HUES6 (cell line): ENCODE measurements at regions not wholly inside any gene's neighbourhood (a gene's known extent, or its start where the extent isn't known, plus 50 kb on each side); places are given as distances from the start of the nearest gene placed in this dataset.

Experiments used
- H3K27ac ChIP-seq: 2 replicates; pipeline ENCODE4 v1.7.0; 2013; ENCODE audit warnings: low read depth, mild to moderate bottlenecking, low read length, inconsistent platforms
- H3K27me3 ChIP-seq: 2 replicates; pipeline ENCODE4 v1.6.1; 2013; ENCODE audit warnings: low read length; ENCODE audit not compliant: control insufficient read depth, insufficient read depth
- H3K36me3 ChIP-seq: 2 replicates; pipeline ENCODE4 v1.6.1; 2013; ENCODE audit warnings: low read length; ENCODE audit not compliant: control insufficient read depth, insufficient read depth
- H3K4me1 ChIP-seq: 2 replicates; pipeline ENCODE4 v1.6.1; 2013; ENCODE audit warnings: low read length; ENCODE audit not compliant: control insufficient read depth, insufficient read depth
- H3K4me3 ChIP-seq: 2 replicates; pipeline ENCODE4 v1.5.1; 2013; ENCODE audit warnings: low read depth, low read length
- H3K9ac ChIP-seq: one replicate; pipeline ENCODE4 v1.6.1; 2013; ENCODE audit warnings: mild to moderate bottlenecking, low read length
- H3K9me3 ChIP-seq: 2 replicates; pipeline ENCODE4 v1.6.1; 2013; ENCODE audit warnings: low read depth, low read length; ENCODE audit not compliant: control insufficient read depth, insufficient read depth

DNA sequence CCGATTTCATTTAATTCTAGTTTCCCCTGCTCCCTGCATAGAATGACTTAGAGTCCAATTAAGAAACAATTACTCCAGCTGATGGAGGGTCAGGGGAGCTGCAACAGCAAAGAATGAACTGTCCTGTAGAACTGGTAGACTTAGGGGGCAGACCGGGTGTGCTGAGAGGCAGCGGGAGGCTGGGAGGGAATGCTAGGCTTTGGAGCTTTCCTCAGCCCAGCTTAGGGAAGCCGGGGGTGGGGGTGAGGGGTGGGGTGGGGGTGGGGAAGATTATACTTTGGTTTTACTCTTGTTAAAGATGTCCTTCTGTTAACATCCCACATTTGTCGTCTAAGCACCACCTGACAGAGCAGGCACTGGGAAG, 458.6 kb upstream of the ASIC2 start:
- Histone ChIP-seq H3K36me3 (no peaks in the 10 kb centered on the region), H3K27ac (peak overlapping the region; percentile 38; the same call in 1 of the 2 replicates), H3K4me3 (peak overlapping the region; percentile 46), H3K9me3 (peaks cover 17% of the 10 kb centered on the region), H3K4me1 (peaks cover 26% of the 10 kb centered on the region), H3K27me3 (peaks cover 32% of the 10 kb centered on the region), H3K9ac (no peak overlapping the region)

DNA sequence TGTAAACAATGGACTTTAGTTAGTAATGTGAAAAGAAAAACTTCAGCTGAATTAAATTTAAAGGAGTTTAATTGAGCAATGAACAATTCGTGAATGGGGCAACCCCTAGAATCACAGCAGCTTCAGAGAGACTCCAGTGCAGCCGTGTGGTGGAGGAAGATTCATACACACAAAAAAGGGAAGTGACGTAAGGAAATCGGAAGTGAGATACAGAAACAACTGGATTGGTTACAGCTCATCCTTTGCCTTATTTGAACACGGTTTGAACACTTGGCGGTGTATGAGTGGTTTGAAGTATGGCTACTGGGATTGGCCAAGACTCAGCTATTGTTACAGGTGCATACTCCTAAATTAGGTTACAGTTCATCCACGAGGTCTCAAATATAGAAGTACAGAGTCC, 460.4 kb upstream of the ASIC2 start:
- Histone ChIP-seq H3K4me1 (peaks cover 26% of the 10 kb centered on the region), H3K27me3 (peaks cover 21% of the 10 kb centered on the region)

DNA sequence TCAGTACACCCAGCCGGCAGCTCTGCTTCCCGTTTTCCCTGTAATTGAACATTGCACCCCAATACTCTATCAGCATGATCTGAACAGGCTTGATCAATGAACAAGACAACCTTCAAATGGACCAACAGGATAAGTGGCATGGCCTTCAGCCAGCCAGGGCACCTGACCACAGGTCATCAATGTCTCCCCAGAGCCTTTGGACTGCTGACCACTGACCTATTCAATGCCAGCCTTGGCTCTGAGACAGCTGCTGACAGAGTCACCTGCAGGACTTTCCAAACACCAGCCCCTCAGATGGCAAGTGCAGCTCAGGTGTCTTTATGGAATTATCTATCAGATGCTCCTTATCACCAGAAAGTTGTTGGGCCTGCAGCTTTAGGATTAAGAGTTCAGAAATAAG, 462.9 kb upstream of the ASIC2 start:
- H3K9me3 ChIP-seq, result peaks cover 22% of the 10 kb centered on the region
- no peak overlapping the region for H3K4me3 ChIP-seq
- H3K27ac ChIP-seq, result no peak overlapping the region
- H3K4me1 ChIP-seq, result peaks cover 8% of the 10 kb centered on the region
- H3K27me3 ChIP-seq, result no peaks in the 10 kb centered on the region
- no peak overlapping the region for H3K9ac ChIP-seq
- no peaks in the 10 kb centered on the region for H3K36me3 ChIP-seq

More for the DNA sequence above, 460.4 kb upstream of the ASIC2 start:
- Histone ChIP-seq H3K9ac (no peak overlapping the region), H3K27ac (no peak overlapping the region), H3K36me3 (no peaks in the 10 kb centered on the region), H3K4me3 (no peak overlapping the region), H3K9me3 (peaks cover 22% of the 10 kb centered on the region)

DNA sequence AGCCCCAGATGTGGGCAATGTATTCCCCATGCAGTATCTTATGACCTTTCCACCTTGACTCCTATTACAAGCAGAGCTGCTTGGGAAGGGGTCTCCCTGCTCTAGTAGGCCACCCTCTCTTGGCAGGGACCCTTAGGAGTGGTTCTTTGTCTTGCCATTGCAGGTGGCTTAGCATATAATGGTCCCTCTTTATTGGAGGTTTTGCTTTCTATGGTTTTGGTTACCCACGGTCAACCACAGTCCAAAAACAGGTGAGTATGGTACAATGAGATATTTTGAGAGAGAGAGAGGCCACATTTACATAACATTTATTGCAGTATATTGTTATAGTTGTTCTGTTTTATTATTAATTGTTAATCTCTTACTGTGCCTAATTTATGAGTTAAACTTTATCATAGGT, 472.8 kb upstream of the ASIC2 start:
- no peak overlapping the region for H3K4me3 ChIP-seq
- H3K27ac ChIP-seq, result no peak overlapping the region
- H3K4me1 ChIP-seq, result no peaks in the 10 kb centered on the region

DNA sequence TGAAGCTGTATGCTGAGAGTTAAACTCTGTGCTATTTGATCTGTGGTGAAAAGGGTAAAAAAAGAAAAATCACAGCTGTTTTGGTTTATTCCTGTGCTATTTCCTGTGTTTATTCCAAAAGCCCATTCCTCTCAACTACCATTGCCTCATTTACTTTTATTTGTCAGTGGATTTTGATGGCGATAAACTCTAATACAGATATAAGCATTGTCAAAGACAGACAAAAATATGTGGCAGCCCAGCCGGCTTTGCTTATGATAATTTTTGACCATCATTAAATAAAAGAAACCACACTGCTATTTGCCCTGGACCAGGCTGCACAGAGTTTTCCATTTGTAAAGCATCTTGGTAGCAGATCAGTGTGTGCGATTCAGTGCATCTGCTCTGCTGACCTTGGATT, 473.6 kb upstream of the ASIC2 start:
- Histone ChIP-seq H3K4me3 (no peak overlapping the region), H3K9ac (no peak overlapping the region), H3K27ac (no peak overlapping the region), H3K9me3 (no peaks in the 10 kb centered on the region), H3K27me3 (no peaks in the 10 kb centered on the region), H3K36me3 (no peaks in the 10 kb centered on the region), H3K4me1 (no peaks in the 10 kb centered on the region)

More for the DNA sequence above, 472.8 kb upstream of the ASIC2 start:
- no peaks in the 10 kb centered on the region for H3K9me3 ChIP-seq
- no peaks in the 10 kb centered on the region for H3K27me3 ChIP-seq
- no peaks in the 10 kb centered on the region for H3K36me3 ChIP-seq
- no peak overlapping the region for H3K9ac ChIP-seq

DNA sequence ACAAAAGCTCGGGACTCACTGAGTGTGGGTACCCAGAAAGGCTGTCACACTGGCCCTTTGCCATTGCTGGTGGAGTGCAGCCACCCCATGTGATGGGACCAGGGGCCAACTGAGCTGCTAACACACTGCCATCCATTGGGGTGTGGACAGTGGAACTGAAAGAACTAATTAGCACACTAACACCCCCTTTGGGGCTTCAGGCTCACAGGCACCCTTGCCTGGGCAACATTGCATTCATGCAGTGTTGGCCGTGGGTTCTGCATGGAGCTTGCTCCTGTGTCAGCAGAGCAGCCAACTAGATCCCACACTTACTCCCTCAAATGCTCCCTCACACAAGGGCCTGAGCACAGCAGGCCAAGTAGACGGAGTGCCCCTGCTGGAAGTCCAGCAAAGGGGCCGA, 476.0 kb upstream of the ASIC2 start:
- H3K4me1 ChIP-seq, result no peaks in the 10 kb centered on the region
- H3K9ac ChIP-seq, result no peak overlapping the region
- no peak overlapping the region for H3K27ac ChIP-seq
- H3K27me3 ChIP-seq, result no peaks in the 10 kb centered on the region
- no peaks in the 10 kb centered on the region for H3K9me3 ChIP-seq
- no peak overlapping the region for H3K4me3 ChIP-seq
- no peaks in the 10 kb centered on the region for H3K36me3 ChIP-seq

DNA sequence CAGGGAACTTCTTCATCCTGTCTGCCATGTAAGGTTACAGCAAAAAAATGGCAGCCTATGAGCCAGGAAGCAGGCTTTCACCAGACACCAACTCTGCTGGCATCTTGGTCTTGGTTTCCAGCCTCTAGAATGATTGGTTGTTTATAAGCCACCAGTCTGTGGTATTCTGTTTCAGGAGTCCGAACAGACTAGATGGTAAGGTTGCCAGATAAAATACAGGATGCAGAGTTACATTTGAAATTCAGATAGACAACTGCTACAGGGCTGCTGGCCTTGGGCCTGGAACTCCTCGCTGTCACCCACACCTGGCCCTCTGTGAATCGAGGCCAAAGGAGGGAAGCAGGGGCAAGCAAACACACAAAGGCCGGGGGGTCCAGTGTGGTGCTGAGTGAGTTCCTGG, 478.8 kb upstream of the CCL2 start:
- Histone ChIP-seq H3K27me3 (no peaks in the 10 kb centered on the region), H3K4me3 (no peak overlapping the region)

DNA sequence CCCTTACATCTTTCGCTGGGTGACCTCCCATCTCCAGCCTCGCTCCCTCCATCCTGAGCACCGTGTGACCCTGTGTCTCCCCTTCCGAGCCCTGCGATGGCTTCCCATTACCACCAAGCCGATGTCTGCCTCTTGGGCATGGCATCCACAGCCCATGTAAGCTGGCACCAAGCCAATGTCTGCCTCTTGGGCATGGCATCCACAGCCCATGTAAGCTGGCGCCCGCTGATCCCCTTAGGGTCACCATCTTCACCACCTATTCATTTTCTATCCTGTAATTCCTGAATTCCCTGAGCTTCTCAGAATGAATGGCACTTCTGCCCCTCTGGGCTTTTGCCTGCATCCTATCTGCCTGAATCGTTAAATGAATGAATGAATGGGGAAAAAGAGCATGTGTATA, 478.2 kb upstream of the CCL2 start:
- no peaks in the 10 kb centered on the region for H3K36me3 ChIP-seq
- H3K9ac ChIP-seq, result no peak overlapping the region
- H3K27me3 ChIP-seq, result no peaks in the 10 kb centered on the region

More for the DNA sequence above, 478.8 kb upstream of the CCL2 start:
- H3K4me1 ChIP-seq, result no peaks in the 10 kb centered on the region
- H3K36me3 ChIP-seq, result no peaks in the 10 kb centered on the region
- no peak overlapping the region for H3K9ac ChIP-seq
- H3K27ac ChIP-seq, result no peak overlapping the region
- H3K9me3 ChIP-seq, result no peaks in the 10 kb centered on the region

DNA sequence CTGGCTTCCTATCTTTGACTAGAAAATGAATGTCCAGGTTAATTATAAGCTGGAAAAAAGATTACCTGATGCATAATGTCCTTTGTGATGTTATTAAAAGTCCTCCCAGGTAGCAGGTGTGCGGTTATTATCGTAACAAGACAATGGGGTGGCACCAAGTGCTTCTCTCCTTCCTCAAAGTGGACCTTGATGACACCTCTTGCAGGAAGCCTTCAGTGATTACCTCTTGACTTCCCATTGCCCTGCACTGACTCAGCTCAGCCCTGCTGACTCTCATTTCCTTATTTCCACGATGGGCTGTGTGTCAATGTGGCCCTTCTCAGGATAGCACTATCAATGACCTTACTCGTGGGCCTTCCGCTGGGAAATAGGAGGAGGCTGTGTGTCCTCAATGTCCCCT, 477.4 kb upstream of the CCL2 start:
- Histone ChIP-seq H3K9ac (no peak overlapping the region), H3K4me3 (no peak overlapping the region), H3K4me1 (no peaks in the 10 kb centered on the region), H3K36me3 (no peaks in the 10 kb centered on the region), H3K27me3 (no peaks in the 10 kb centered on the region), H3K9me3 (no peaks in the 10 kb centered on the region), H3K27ac (no peak overlapping the region)

More for the DNA sequence above, 478.2 kb upstream of the CCL2 start:
- no peaks in the 10 kb centered on the region for H3K9me3 ChIP-seq
- H3K4me3 ChIP-seq, result no peak overlapping the region
- H3K4me1 ChIP-seq, result no peaks in the 10 kb centered on the region
- no peak overlapping the region for H3K27ac ChIP-seq

DNA sequence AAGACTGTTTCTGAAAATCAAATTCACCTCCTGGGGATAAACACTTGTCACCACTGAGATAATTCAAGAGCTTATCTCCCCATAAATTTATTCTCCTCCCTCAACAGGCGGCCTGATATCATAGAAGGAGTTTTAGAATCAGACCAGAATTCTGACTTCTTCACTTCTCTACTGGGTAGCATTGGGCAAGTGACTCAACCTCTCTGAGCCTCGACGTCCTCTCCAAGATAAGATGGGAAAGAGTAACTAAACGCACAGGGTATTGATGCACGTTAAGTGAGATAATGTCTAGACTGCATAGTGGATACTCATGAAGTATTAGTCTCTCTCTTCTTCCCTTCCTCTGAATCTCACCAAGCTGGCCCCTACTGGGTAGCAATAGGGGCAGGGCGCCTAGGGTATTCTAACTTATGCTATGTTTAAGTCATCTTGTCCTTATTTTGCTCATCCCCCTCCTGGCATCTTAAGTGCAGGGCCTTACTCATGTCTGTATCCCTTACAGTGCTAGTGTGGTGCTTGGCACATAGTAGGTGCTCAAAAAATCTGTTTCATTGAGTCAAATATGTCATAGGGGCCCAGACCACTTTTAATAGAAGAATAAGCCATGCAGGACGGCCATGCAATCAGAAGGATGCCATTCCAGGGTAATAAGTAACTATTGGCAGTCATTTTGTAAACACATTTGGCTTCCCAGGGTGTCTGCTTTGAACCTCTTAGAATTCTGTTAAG, 476.4 kb upstream of the CCL2 start:
- H3K27ac ChIP-seq, result no peak overlapping the region

DNA sequence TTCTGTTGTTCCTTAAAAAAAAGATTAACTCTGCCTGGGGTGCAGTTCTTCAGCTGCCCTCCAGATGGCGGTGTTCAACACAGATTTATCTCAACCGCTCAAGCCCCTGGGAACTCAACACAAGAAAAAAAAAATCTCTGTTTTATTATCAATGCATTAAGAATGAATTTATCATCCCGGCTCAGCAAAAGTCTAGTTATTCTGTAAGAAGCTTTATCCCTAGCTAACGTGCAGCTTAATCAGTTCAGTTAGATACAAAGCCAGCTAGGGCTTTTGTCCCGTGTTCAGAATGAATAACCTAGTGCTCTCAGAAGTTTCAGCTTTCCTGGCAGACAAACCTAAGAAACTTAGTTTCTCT, 475.9 kb upstream of the CCL2 start:
- no peaks in the 10 kb centered on the region for H3K27me3 ChIP-seq

More for the DNA sequence above, 476.4 kb upstream of the CCL2 start:
- Histone ChIP-seq H3K36me3 (no peaks in the 10 kb centered on the region), H3K9ac (no peak overlapping the region), H3K9me3 (no peaks in the 10 kb centered on the region), H3K4me1 (no peaks in the 10 kb centered on the region), H3K27me3 (no peaks in the 10 kb centered on the region), H3K4me3 (no peak overlapping the region)

More for the DNA sequence above, 475.9 kb upstream of the CCL2 start:
- H3K9me3 ChIP-seq, result no peaks in the 10 kb centered on the region
- H3K27ac ChIP-seq, result no peak overlapping the region
- H3K36me3 ChIP-seq, result no peaks in the 10 kb centered on the region
- H3K4me3 ChIP-seq, result no peak overlapping the region
- H3K9ac ChIP-seq, result no peak overlapping the region
- H3K4me1 ChIP-seq, result no peaks in the 10 kb centered on the region
